Activated CD4-positive, alpha-beta T cell treated with anti-CD3 and anti-CD28 coated beads, Interleukin-2, amount 10 ng/mL, durations not matched to agents 24 days and 14 days (primary cell): ENCODE measurements at regions not wholly inside any gene's neighbourhood (a gene's known extent, or its start where the extent isn't known, plus 50 kb on each side); places are given as distances from the start of the nearest gene placed in this dataset.

ENCODE experiments used
- DNase-seq: peaks from one replicate; pipeline ENCODE4 v3.0.0; 2022
- H3K27ac Mint-ChIP-seq: one replicate; pipeline ENCODE4 v1.8.0; 2022; ENCODE audit warnings: mild to moderate bottlenecking, mixed read lengths
- H3K27me3 Mint-ChIP-seq: one replicate; pipeline ENCODE4 v1.8.0; 2022; ENCODE audit warnings: mixed read lengths
- H3K36me3 Mint-ChIP-seq: one replicate; pipeline ENCODE4 v1.8.0; 2022; ENCODE audit warnings: low read depth, mild to moderate bottlenecking, mixed read lengths
- H3K4me1 Mint-ChIP-seq: one replicate; pipeline ENCODE4 v1.8.0; 2021; ENCODE audit warnings: mixed read lengths
- H3K4me3 Mint-ChIP-seq: one replicate; pipeline ENCODE4 v1.8.0; 2022; ENCODE audit warnings: mild to moderate bottlenecking, moderate library complexity, mixed read lengths
- H3K9me3 Mint-ChIP-seq: one replicate; pipeline ENCODE4 v1.8.0; 2021; ENCODE audit warnings: mixed read lengths
- intact Hi-C: fragments of 100-400 bp; cut with micrococcal nuclease; formaldehyde crosslinking; loops from one replicate; pipeline ENCODE4 v1.15.1; 2023

- no peak overlapping the region for H3K27ac Mint-ChIP-seq
- no peak for DNase-seq
- intact Hi-C loops, result no loop called here
- H3K36me3 Mint-ChIP-seq, result no peaks in the 10 kb centered on the region
- H3K4me3 Mint-ChIP-seq, result no peak overlapping the region
- peaks cover 4% of the 10 kb centered on the region for H3K9me3 Mint-ChIP-seq
- H3K4me1 Mint-ChIP-seq, result no peaks in the 10 kb centered on the region
- H3K27me3 Mint-ChIP-seq, result no peaks in the 10 kb centered on the region
Observed at GRCh38 chr2:34853646-34854045, 1254.5 kb upstream of the FAM98A start.

- no peaks in the 10 kb centered on the region for H3K36me3 Mint-ChIP-seq
- H3K4me3 Mint-ChIP-seq, result no peak overlapping the region
- no peak for DNase-seq
- peaks cover 9% of the 10 kb centered on the region for H3K9me3 Mint-ChIP-seq
- no peaks in the 10 kb centered on the region for H3K27me3 Mint-ChIP-seq
- intact Hi-C loops, result no loop called here
- no peak overlapping the region for H3K27ac Mint-ChIP-seq
- no peaks in the 10 kb centered on the region for H3K4me1 Mint-ChIP-seq
Observed at GRCh38 chr2:34851804-34852203, 1252.7 kb upstream of the FAM98A start.

- Mint-ChIP-seq H3K4me1 (no peaks in the 10 kb centered on the region), H3K4me3 (no peak overlapping the region), H3K27ac (no peak overlapping the region), H3K9me3 (peaks cover 5% of the 10 kb centered on the region), H3K27me3 (no peaks in the 10 kb centered on the region), H3K36me3 (no peaks in the 10 kb centered on the region)
- no peak for DNase-seq
- intact Hi-C loops, result no loop called here
Observed at GRCh38 chr2:34849827-34850226, 1250.7 kb upstream of the FAM98A start.

GRCh38 chr2:34848691-34849090 lies 1249.6 kb upstream of the FAM98A start:
- no peak for DNase-seq
- intact Hi-C loops, result no loop called here
- H3K27ac Mint-ChIP-seq, result no peak overlapping the region
- H3K4me3 Mint-ChIP-seq, result no peak overlapping the region
- H3K27me3 Mint-ChIP-seq, result no peaks in the 10 kb centered on the region
- H3K36me3 Mint-ChIP-seq, result no peaks in the 10 kb centered on the region
- peaks cover 5% of the 10 kb centered on the region for H3K9me3 Mint-ChIP-seq
- H3K4me1 Mint-ChIP-seq, result no peaks in the 10 kb centered on the region

GRCh38 chr2:34848132-34848531 lies 1249.0 kb upstream of the FAM98A start:
- Mint-ChIP-seq H3K9me3 (peaks cover 5% of the 10 kb centered on the region), H3K4me3 (no peak overlapping the region), H3K27ac (no peak overlapping the region), H3K4me1 (no peaks in the 10 kb centered on the region), H3K36me3 (no peaks in the 10 kb centered on the region), H3K27me3 (no peaks in the 10 kb centered on the region)
- DNase-seq, result no peak
- intact Hi-C loops, result no loop called here

GRCh38 chr2:34844629-34845028 lies 1245.5 kb upstream of the FAM98A start:
- intact Hi-C loops, result no loop called here
- DNase-seq, result no peak
- Mint-ChIP-seq H3K27ac (no peak overlapping the region), H3K36me3 (no peaks in the 10 kb centered on the region), H3K4me3 (no peak overlapping the region), H3K27me3 (no peaks in the 10 kb centered on the region), H3K4me1 (no peaks in the 10 kb centered on the region), H3K9me3 (peaks cover 5% of the 10 kb centered on the region)

- intact Hi-C loops, result loop anchor here (5.0 kb wide), 1 partner anchor 531 kb away; no protein-coding TSS in a partner anchor
- no peak overlapping the region for H3K4me3 Mint-ChIP-seq
- H3K4me1 Mint-ChIP-seq, result no peaks in the 10 kb centered on the region
- no peak overlapping the region for H3K27ac Mint-ChIP-seq
- H3K9me3 Mint-ChIP-seq, result peaks cover 5% of the 10 kb centered on the region
- H3K36me3 Mint-ChIP-seq, result no peaks in the 10 kb centered on the region
- no peaks in the 10 kb centered on the region for H3K27me3 Mint-ChIP-seq
- DNase-seq, result no peak
Observed at GRCh38 chr2:34838408-34838807, 1239.3 kb upstream of the FAM98A start.

- intact Hi-C loops, result loop anchor here (5.0 kb wide), 1 partner anchor 529 kb away; no protein-coding TSS in a partner anchor
- no peak for DNase-seq
- Mint-ChIP-seq H3K4me1 (no peaks in the 10 kb centered on the region), H3K36me3 (no peaks in the 10 kb centered on the region), H3K27ac (no peak overlapping the region), H3K4me3 (no peak overlapping the region), H3K9me3 (peaks cover 7% of the 10 kb centered on the region), H3K27me3 (no peaks in the 10 kb centered on the region)
Observed at GRCh38 chr2:34836361-34836760, 1237.3 kb upstream of the FAM98A start.

- Mint-ChIP-seq H3K9me3 (peaks cover 4% of the 10 kb centered on the region), H3K4me3 (no peak overlapping the region), H3K27ac (no peak overlapping the region), H3K36me3 (no peaks in the 10 kb centered on the region), H3K4me1 (no peaks in the 10 kb centered on the region), H3K27me3 (no peaks in the 10 kb centered on the region)
- intact Hi-C loops, result no loop called here
- no peak for DNase-seq
Observed at GRCh38 chr2:34831096-34831495, 1232.0 kb upstream of the FAM98A start.

GRCh38 chr2:34828481-34828880 lies 1229.4 kb upstream of the FAM98A start:
- intact Hi-C loops, result no loop called here
- Mint-ChIP-seq H3K27me3 (no peaks in the 10 kb centered on the region), H3K36me3 (no peaks in the 10 kb centered on the region), H3K9me3 (peaks cover 2% of the 10 kb centered on the region), H3K4me3 (no peak overlapping the region), H3K27ac (no peak overlapping the region), H3K4me1 (no peaks in the 10 kb centered on the region)
- no peak for DNase-seq

GRCh38 chr2:34827398-34827797 lies 1228.3 kb upstream of the FAM98A start:
- DNase-seq, result no peak
- Mint-ChIP-seq H3K27ac (no peak overlapping the region), H3K4me3 (no peak overlapping the region), H3K36me3 (no peaks in the 10 kb centered on the region), H3K27me3 (no peaks in the 10 kb centered on the region), H3K9me3 (no peaks in the 10 kb centered on the region), H3K4me1 (no peaks in the 10 kb centered on the region)
- intact Hi-C loops, result no loop called here

- H3K4me1 Mint-ChIP-seq, result no peaks in the 10 kb centered on the region
- H3K27ac Mint-ChIP-seq, result no peak overlapping the region
Observed at GRCh38 chr2:34825686-34826085, 1226.6 kb upstream of the FAM98A start.

GRCh38 chr2:34822616-34823015 lies 1223.5 kb upstream of the FAM98A start:
- H3K36me3 Mint-ChIP-seq, result no peaks in the 10 kb centered on the region
- DNase-seq, result no peak
- no peak overlapping the region for H3K4me3 Mint-ChIP-seq
- no peaks in the 10 kb centered on the region for H3K9me3 Mint-ChIP-seq
- no peak overlapping the region for H3K27ac Mint-ChIP-seq
- no peaks in the 10 kb centered on the region for H3K4me1 Mint-ChIP-seq
- no peaks in the 10 kb centered on the region for H3K27me3 Mint-ChIP-seq
- intact Hi-C loops, result no loop called here

More at GRCh38 chr2:34825686-34826085, 1226.6 kb upstream of the FAM98A start:
- H3K4me3 Mint-ChIP-seq, result no peak overlapping the region
- DNase-seq, result no peak
- H3K9me3 Mint-ChIP-seq, result no peaks in the 10 kb centered on the region
- H3K36me3 Mint-ChIP-seq, result no peaks in the 10 kb centered on the region
- intact Hi-C loops, result no loop called here
- H3K27me3 Mint-ChIP-seq, result no peaks in the 10 kb centered on the region

- H3K4me3 Mint-ChIP-seq, result no peak overlapping the region
- no peaks in the 10 kb centered on the region for H3K9me3 Mint-ChIP-seq
- H3K36me3 Mint-ChIP-seq, result no peaks in the 10 kb centered on the region
- no peak overlapping the region for H3K27ac Mint-ChIP-seq
- H3K27me3 Mint-ChIP-seq, result no peaks in the 10 kb centered on the region
- no peak for DNase-seq
- intact Hi-C loops, result no loop called here
- no peaks in the 10 kb centered on the region for H3K4me1 Mint-ChIP-seq
Observed at GRCh38 chr2:34815052-34815741, 1216.1 kb upstream of the FAM98A start.

- Mint-ChIP-seq H3K36me3 (no peaks in the 10 kb centered on the region), H3K4me1 (no peaks in the 10 kb centered on the region), H3K27ac (no peak overlapping the region), H3K9me3 (no peaks in the 10 kb centered on the region), H3K27me3 (no peaks in the 10 kb centered on the region), H3K4me3 (no peak overlapping the region)
- intact Hi-C loops, result no loop called here
- DNase-seq, result no peak
Observed at GRCh38 chr2:34810456-34810855, 1211.4 kb upstream of the FAM98A start.
